ENCODE measurements at regions not wholly inside any gene's neighbourhood (a gene's known extent, or its start where the extent isn't known, plus 50 kb on each side); places are given as distances from the start of the nearest gene placed in this dataset.

DNA sequence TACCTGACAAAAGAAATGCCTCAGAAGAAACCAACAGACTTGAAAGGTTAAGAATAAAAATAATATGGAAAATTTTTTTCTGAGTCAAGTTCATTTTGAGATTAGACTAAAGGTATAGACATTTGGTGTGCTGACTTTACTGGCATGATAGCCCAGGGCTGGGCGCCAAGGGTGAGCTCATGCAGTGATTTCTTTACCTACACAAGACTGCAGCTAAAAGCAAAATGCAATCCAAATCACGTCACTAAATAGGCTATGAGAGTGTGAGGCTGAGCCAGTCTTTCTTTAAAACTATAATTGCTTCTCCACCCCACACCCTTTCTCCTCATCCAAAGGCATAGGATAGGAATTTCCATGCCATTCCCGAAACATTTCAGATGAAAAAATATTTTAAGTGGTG lies 196.5 kb downstream of the FAM76B start:
- TF ChIP-seq ARNTL (CRISPR knock-in tag; IDR thresholded peaks at IDR 0.05; ENCODE audit: borderline replicate concordance, low read depth) = no peak
- TF ChIP-seq, protein P1, sequence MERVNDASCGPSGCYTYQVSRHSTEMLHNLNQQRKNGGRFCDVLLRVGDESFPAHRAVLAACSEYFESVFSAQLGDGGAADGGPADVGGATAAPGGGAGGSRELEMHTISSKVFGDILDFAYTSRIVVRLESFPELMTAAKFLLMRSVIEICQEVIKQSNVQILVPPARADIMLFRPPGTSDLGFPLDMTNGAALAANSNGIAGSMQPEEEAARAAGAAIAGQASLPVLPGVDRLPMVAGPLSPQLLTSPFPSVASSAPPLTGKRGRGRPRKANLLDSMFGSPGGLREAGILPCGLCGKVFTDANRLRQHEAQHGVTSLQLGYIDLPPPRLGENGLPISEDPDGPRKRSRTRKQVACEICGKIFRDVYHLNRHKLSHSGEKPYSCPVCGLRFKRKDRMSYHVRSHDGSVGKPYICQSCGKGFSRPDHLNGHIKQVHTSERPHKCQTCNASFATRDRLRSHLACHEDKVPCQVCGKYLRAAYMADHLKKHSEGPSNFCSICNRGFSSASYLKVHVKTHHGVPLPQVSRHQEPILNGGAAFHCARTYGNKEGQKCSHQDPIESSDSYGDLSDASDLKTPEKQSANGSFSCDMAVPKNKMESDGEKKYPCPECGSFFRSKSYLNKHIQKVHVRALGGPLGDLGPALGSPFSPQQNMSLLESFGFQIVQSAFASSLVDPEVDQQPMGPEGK (CRISPR knock-in tag; IDR thresholded peaks at IDR 0.05; ENCODE audit: borderline replicate concordance) = no peak
- TF ChIP-seq TCF4 (CRISPR knock-in tag; IDR thresholded peaks at IDR 0.05; ENCODE audit: borderline replicate concordance) = no peak
- TF ChIP-seq, protein P2, sequence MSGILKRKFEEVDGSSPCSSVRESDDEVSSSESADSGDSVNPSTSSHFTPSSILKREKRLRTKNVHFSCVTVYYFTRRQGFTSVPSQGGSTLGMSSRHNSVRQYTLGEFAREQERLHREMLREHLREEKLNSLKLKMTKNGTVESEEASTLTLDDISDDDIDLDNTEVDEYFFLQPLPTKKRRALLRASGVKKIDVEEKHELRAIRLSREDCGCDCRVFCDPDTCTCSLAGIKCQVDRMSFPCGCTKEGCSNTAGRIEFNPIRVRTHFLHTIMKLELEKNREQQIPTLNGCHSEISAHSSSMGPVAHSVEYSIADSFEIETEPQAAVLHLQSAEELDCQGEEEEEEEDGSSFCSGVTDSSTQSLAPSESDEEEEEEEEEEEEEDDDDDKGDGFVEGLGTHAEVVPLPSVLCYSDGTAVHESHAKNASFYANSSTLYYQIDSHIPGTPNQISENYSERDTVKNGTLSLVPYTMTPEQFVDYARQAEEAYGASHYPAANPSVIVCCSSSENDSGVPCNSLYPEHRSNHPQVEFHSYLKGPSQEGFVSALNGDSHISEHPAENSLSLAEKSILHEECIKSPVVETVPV (CRISPR knock-in tag; IDR thresholded peaks at IDR 0.05) = no peak
- no peak for TF ChIP-seq ZNF8 (CRISPR knock-in tag; IDR thresholded peaks at IDR 0.05)
- no peak for TF ChIP-seq BACH2 (CRISPR knock-in tag; IDR thresholded peaks at IDR 0.05; ENCODE audit: borderline replicate concordance)
- TF ChIP-seq ZNF565 (CRISPR knock-in tag; conservative IDR thresholded peaks at IDR 0.05; ENCODE audit: low read depth) = no peak
- no peak for TF ChIP-seq ZFP3 (CRISPR knock-in tag; IDR thresholded peaks at IDR 0.05)
- no peak for TF ChIP-seq RARB (CRISPR knock-in tag; IDR thresholded peaks at IDR 0.05)

Data from SK-N-SH treated with all-trans-retinoic acid at 6 μM for 48 hours (cell line).